HL-60 (cell line): ENCODE measurements at regions not wholly inside any gene's neighbourhood (a gene's known extent, or its start where the extent isn't known, plus 50 kb on each side); places are given as distances from the start of the nearest gene placed in this dataset.

Source experiments
- DNase-seq, 2 experiments: peaks; one replicate each; pipeline ENCODE4 v3.0.0-alpha.2; 2010 to 2020; ENCODE audit warnings: low read depth in 1 of 2, low spot score in 1 of 2
- H3K27ac ChIP-seq: fragments of 250-450 bp; sonication (Bioruptor Pico); replicated peaks from 2 replicates; pipeline ENCODE4 v1.5.1; 2020; ENCODE audit warnings: mild to moderate bottlenecking, moderate library complexity
- H3K27me3 ChIP-seq: fragments of 250-450 bp; sonication (Bioruptor Pico); 2 replicates; pipeline ENCODE4 v1.5.1; 2021; ENCODE audit warnings: mild to moderate bottlenecking, moderate library complexity; ENCODE audit not compliant: insufficient read depth, poor library complexity, severe bottlenecking
- H3K4me3 ChIP-seq: replicated peaks from 2 replicates; pipeline ENCODE4 v1.5.1; 2011; ENCODE audit warnings: mild to moderate bottlenecking, control low read depth, low read length; ENCODE audit not compliant: insufficient read depth
- CTCF ChIP-seq: IDR thresholded peaks from one replicate; pipeline ENCODE4 v1.5.1; 2011; ENCODE audit warnings: low read length, control low read depth, inconsistent platforms; ENCODE audit not compliant: insufficient read depth
- GABPA ChIP-seq: IDR thresholded peaks from 2 replicates; pipeline ENCODE4 v1.6.1; 2012; ENCODE audit warnings: low read depth
- POLR2AphosphoS5 ChIP-seq: IDR thresholded peaks from 2 replicates; pipeline ENCODE4 v1.6.1; 2012; ENCODE audit warnings: low read depth
- REST ChIP-seq: IDR thresholded peaks from 2 replicates; pipeline ENCODE4 v1.6.1; 2012; ENCODE audit warnings: low read depth; ENCODE audit not compliant: insufficient replicate concordance
- SPI1 ChIP-seq: IDR thresholded peaks from 2 replicates; pipeline ENCODE4 v1.6.1; 2012; ENCODE audit warnings: low read depth, mild to moderate bottlenecking, borderline replicate concordance

- DNase-seq: no peak
- no peak overlapping the region for H3K4me3 ChIP-seq
- TF ChIP-seq POLR2AphosphoS5 (no peak), REST (no peak), GABPA (no peak)
- H3K27ac ChIP-seq: no peak overlapping the region
- no peaks in the 10 kb centered on the region for H3K27me3 ChIP-seq
Observed at GRCh38 chr2:193868132-193868531, 1673.4 kb upstream of the TMEFF2 start.

GRCh38 chr2:193867454-193867853 is 1672.7 kb upstream of the TMEFF2 start:
- DNase-seq: no peak

GRCh38 chr2:193861557-193861956 is 1666.8 kb upstream of the TMEFF2 start:
- Histone ChIP-seq H3K27ac (no peak overlapping the region), H3K27me3 (no peaks in the 10 kb centered on the region), H3K4me3 (no peak overlapping the region)
- no peak for DNase-seq
- TF ChIP-seq CTCF (no peak), POLR2AphosphoS5 (no peak), SPI1 (no peak)

More at GRCh38 chr2:193867454-193867853, 1672.7 kb upstream of the TMEFF2 start:
- H3K27ac ChIP-seq: no peak overlapping the region
- no peaks in the 10 kb centered on the region for H3K27me3 ChIP-seq
- H3K4me3 ChIP-seq: no peak overlapping the region
- TF ChIP-seq REST: no peak
- no peak for TF ChIP-seq SPI1
- TF ChIP-seq POLR2AphosphoS5: no peak
- no peak for TF ChIP-seq GABPA
- no peak for TF ChIP-seq CTCF

- H3K27ac ChIP-seq: no peak overlapping the region
- no peaks in the 10 kb centered on the region for H3K27me3 ChIP-seq
- TF ChIP-seq GABPA (no peak), REST (no peak), CTCF (no peak), SPI1 (no peak), POLR2AphosphoS5 (no peak)
- H3K4me3 ChIP-seq: no peak overlapping the region
- DNase-seq: no peak
Observed at GRCh38 chr2:193847991-193848390, 1653.3 kb upstream of the TMEFF2 start.
